Tibial nerve (tissue), 4 donors: ENCODE measurements at regions not wholly inside any gene's neighbourhood (a gene's known extent, or its start where the extent isn't known, plus 50 kb on each side); places are given as distances from the start of the nearest gene placed in this dataset.

Experiments
- CTCF ChIP-seq, 5 experiments: fragments of 200-600 bp in 3 of 5; fragments of 450-650 bp in 2 of 5; sonication (generic) in 3 of 5; IDR thresholded peaks; one replicate each; pipeline ENCODE4 v1.5.1; 2016 to 2019; ENCODE audit warnings: antibody characterized with exemption in 5 of 5, mild to moderate bottlenecking in 3 of 5, moderate library complexity in 2 of 5
- EP300 ChIP-seq, 2 donors: sonication (generic); formaldehyde crosslinking; IDR thresholded peaks; one replicate each; pipeline ENCODE4 v1.6.1; 2017; ENCODE audit warnings: antibody characterized with exemption in 2 of 2, mild to moderate bottlenecking in 1 of 2
- POLR2A ChIP-seq, 2 donors: fragments of 450-650 bp; IDR thresholded peaks; one replicate each; pipeline ENCODE4 v1.6.1; 2017; ENCODE audit warnings: antibody characterized with exemption in 2 of 2, mild to moderate bottlenecking in 2 of 2, moderate library complexity in 2 of 2

- no peak for TF ChIP-seq CTCF (IDR thresholded peaks at IDR 0.05)
- TF ChIP-seq EP300 (IDR thresholded peaks at IDR 0.05) = no peak
- no peak for TF ChIP-seq POLR2A (IDR thresholded peaks at IDR 0.05)
Observed at GRCh38 chr22:22059291-22060002, 76.9 kb upstream of the TOP3B start.
